Smooth muscle cell (in vitro differentiated cells): ENCODE measurements at regions not wholly inside any gene's neighbourhood (a gene's known extent, or its start where the extent isn't known, plus 50 kb on each side); places are given as distances from the start of the nearest gene placed in this dataset.

Experiments used
- DNase-seq: peaks from one replicate; lab custom pipeline; 2025; ENCODE audit not compliant: unreplicated experiment; lab: John Stamatoyannopoulos, UW
- H2AFZ ChIP-seq: fragments of 200-600 bp; sonication (generic); 2 replicates; pipeline ENCODE4 v1.6.0; 2016; ENCODE audit warnings: antibody characterized with exemption, low read depth, mild to moderate bottlenecking
- H3F3A ChIP-seq: fragments of 200-600 bp; sonication (generic); 2 replicates; pipeline ENCODE4 v1.6.0; 2017; ENCODE audit warnings: antibody characterized with exemption, low read depth
- H3K27ac ChIP-seq: fragments of 200-600 bp; sonication (generic); 2 replicates; pipeline ENCODE4 v1.5.1; 2016; ENCODE audit warnings: low read depth, mild to moderate bottlenecking
- H3K27me3 ChIP-seq: fragments of 200-600 bp; sonication (generic); 2 replicates; pipeline ENCODE4 v1.6.1; 2016; ENCODE audit warnings: low read depth, mild to moderate bottlenecking
- H3K36me3 ChIP-seq: fragments of 200-600 bp; sonication (generic); 2 replicates; pipeline ENCODE4 v1.5.1; 2016; ENCODE audit warnings: low read depth
- H3K4me1 ChIP-seq: fragments of 200-600 bp; sonication (generic); 2 replicates; pipeline ENCODE4 v1.5.1; 2016; ENCODE audit warnings: low read depth
- H3K4me2 ChIP-seq: fragments of 200-600 bp; sonication (generic); 2 replicates; pipeline ENCODE4 v1.6.0; 2016; ENCODE audit warnings: mild to moderate bottlenecking
- H3K4me3 ChIP-seq: fragments of 200-600 bp; sonication (generic); 2 replicates; pipeline ENCODE4 v1.5.1; 2016; ENCODE audit warnings: mild to moderate bottlenecking
- H3K79me2 ChIP-seq: fragments of 200-600 bp; sonication (generic); 2 replicates; pipeline ENCODE4 v1.6.0; 2016; ENCODE audit warnings: low read depth, mild to moderate bottlenecking
- H3K9ac ChIP-seq: fragments of 200-600 bp; sonication (generic); 2 replicates; pipeline ENCODE4 v1.6.0; 2016; ENCODE audit warnings: low read depth
- H3K9me3 ChIP-seq: fragments of 200-600 bp; sonication (generic); replicated peaks from 2 replicates; pipeline ENCODE4 v1.5.1; 2016; ENCODE audit warnings: low read depth
- H4K20me1 ChIP-seq: fragments of 200-600 bp; sonication (generic); 2 replicates; pipeline ENCODE4 v1.6.0; 2016; ENCODE audit warnings: low read depth
- WGBS: methylation state at CpG from one replicate; pipeline ENCODE4 v1.1.7; 2016; ENCODE audit warnings: low lambda C conversion rate; 5-methylcytosine and 5-hydroxymethylcytosine counted together
- TF ChIP-seq, protein P1 (sequence below): fragments of 200-600 bp; sonication (generic); IDR thresholded peaks from 2 replicates; pipeline ENCODE4 v1.5.1; 2017; ENCODE audit warnings: borderline replicate concordance, mild to moderate bottlenecking, antibody characterized with exemption; ENCODE audit not compliant: insufficient read depth, poor library complexity, severe bottlenecking

DNA sequence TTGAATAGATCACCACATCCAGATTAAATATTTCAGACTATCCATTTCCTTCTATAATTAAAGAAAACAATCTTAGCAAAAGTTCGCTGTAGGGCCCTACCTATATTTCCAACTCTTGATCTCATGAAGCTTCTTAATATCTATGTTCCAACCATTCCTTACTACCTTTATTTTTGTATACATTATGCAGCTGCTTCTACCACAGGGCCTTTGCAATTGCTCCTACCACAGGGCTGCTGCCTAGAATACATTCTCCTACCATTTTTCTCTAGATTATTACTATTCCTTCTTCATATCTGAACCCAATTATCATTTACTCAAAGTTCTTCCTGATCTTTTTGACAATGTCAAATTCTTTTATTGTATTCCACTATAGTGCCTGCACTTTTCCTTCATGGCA, 516.6 kb downstream of the RFPL4B start:
- peaks cover 3% of the 10 kb centered on the region for H3K4me1 ChIP-seq
- no peaks in the 10 kb centered on the region for H3K27me3 ChIP-seq
- H3K27ac ChIP-seq = no peak overlapping the region
- no peaks in the 10 kb centered on the region for H3K9me3 ChIP-seq
- no peaks in the 10 kb centered on the region for H4K20me1 ChIP-seq
- H3K4me2 ChIP-seq = no peak overlapping the region
- no peak for DNase-seq
- no peaks in the 10 kb centered on the region for H3K36me3 ChIP-seq
- no peak overlapping the region for H3K4me3 ChIP-seq
- 96% methylated on average over 1 of the region's 1 CpG for WGBS
- TF ChIP-seq, protein P1, sequence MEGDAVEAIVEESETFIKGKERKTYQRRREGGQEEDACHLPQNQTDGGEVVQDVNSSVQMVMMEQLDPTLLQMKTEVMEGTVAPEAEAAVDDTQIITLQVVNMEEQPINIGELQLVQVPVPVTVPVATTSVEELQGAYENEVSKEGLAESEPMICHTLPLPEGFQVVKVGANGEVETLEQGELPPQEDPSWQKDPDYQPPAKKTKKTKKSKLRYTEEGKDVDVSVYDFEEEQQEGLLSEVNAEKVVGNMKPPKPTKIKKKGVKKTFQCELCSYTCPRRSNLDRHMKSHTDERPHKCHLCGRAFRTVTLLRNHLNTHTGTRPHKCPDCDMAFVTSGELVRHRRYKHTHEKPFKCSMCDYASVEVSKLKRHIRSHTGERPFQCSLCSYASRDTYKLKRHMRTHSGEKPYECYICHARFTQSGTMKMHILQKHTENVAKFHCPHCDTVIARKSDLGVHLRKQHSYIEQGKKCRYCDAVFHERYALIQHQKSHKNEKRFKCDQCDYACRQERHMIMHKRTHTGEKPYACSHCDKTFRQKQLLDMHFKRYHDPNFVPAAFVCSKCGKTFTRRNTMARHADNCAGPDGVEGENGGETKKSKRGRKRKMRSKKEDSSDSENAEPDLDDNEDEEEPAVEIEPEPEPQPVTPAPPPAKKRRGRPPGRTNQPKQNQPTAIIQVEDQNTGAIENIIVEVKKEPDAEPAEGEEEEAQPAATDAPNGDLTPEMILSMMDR = no peak
- no peak overlapping the region for H3K9ac ChIP-seq
- H3F3A ChIP-seq = no peaks in the 10 kb centered on the region
- no peaks in the 10 kb centered on the region for H3K79me2 ChIP-seq
- peak overlapping the region; percentile 60 for H2AFZ ChIP-seq

DNA sequence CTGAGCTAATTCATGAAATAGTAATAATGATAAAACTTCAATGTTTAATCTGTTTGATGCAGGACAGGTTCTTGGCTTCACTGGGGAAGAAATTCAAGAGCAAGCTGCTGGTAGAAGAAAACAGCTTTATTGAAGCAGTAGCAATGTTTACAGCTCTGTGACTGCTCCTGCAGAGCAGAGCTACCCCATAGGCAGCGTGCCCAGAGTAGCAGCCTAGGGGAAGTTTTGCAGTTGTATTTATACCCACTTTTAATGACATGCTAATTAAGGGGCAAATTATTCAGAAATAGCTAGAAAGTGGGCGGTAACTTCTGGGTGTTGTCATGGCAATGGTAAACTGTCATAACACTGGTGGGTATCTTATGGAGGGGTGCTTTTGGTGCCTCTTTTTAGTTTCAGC, 518.0 kb downstream of the RFPL4B start:
- Histone ChIP-seq H3K27ac (no peak overlapping the region), H3K9me3 (no peaks in the 10 kb centered on the region)
- WGBS = 88% methylated on average over 2 of the region's 2 CpGs

DNA sequence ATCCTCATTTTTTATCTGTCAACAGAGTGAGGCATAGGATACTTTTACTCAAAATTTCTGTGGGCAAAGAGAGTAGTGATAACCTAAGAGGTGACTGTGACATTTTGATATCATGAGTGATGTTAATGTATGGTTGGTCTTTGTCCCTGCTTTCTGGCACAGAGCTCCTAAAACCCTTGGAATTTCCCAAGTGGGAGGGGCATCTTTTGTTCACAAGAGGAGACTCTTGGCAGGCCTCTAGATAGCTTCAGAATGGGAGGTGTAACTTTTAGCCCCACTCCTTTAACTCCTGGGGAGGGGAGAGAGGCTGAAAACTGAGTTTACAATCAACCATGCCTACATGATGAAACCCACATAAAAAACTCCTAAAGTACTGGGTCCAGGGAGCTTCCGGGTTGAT, 527.8 kb downstream of the RFPL4B start:
- H3F3A ChIP-seq = peaks cover 13% of the 10 kb centered on the region
- peak overlapping the region; percentile 39 for H2AFZ ChIP-seq
- H4K20me1 ChIP-seq = no peaks in the 10 kb centered on the region
- no peak overlapping the region for H3K4me2 ChIP-seq
- H3K27me3 ChIP-seq = no peaks in the 10 kb centered on the region
- no peak overlapping the region for H3K27ac ChIP-seq
- no peaks in the 10 kb centered on the region for H3K36me3 ChIP-seq
- no peaks in the 10 kb centered on the region for H3K9me3 ChIP-seq
- no peak overlapping the region for H3K4me3 ChIP-seq
- TF ChIP-seq, protein P1 = no peak
- 96% methylated on average over 1 of the region's 1 CpG for WGBS
- no peak overlapping the region for H3K9ac ChIP-seq
- no peak for DNase-seq
- H3K4me1 ChIP-seq = peaks cover 9% of the 10 kb centered on the region
- H3K79me2 ChIP-seq = no peaks in the 10 kb centered on the region

More for the DNA sequence above, 518.0 kb downstream of the RFPL4B start:
- Histone ChIP-seq H3K36me3 (no peaks in the 10 kb centered on the region), H3K79me2 (no peaks in the 10 kb centered on the region), H4K20me1 (no peaks in the 10 kb centered on the region), H2AFZ (no peak overlapping the region), H3K4me1 (peaks cover 3% of the 10 kb centered on the region), H3K9ac (no peak overlapping the region), H3K4me3 (no peak overlapping the region), H3F3A (no peaks in the 10 kb centered on the region), H3K4me2 (no peak overlapping the region), H3K27me3 (no peaks in the 10 kb centered on the region)
- no peak for DNase-seq
- TF ChIP-seq, protein P1 = no peak
